ENCODE measurements at regions not wholly inside any gene's neighbourhood (a gene's known extent, or its start where the extent isn't known, plus 50 kb on each side); places are given as distances from the start of the nearest gene placed in this dataset.

- intact Hi-C loops (cut with DNase I, micrococcal nuclease), result no loop called here
- no peaks in the 10 kb centered on the region for H3K27me3 Mint-ChIP-seq
- H3K9me3 Mint-ChIP-seq, result no peaks in the 10 kb centered on the region
- Histone ChIP-seq H3K27me3 (ENCODE audit: control insufficient read depth in 1 of 2, insufficient read depth in 2 of 2, low read length in 2 of 2) (no peaks in the 10 kb centered on the region), H3K27ac (ENCODE audit: low read depth in 1 of 2, low read length in 2 of 2) (no peak overlapping the region), H3K4me1 (ENCODE audit: insufficient read depth, low read length) (no peaks in the 10 kb centered on the region), H3K4me3 (ENCODE audit: low read length) (no peak overlapping the region), H3K9me3 (ENCODE audit: control insufficient read depth in 1 of 2, insufficient read depth in 1 of 2, low read length in 2 of 2) (no peaks in the 10 kb centered on the region), H3K36me3 (ENCODE audit: insufficient read depth, low read length) (no peaks in the 10 kb centered on the region)
- H3K27ac Mint-ChIP-seq, result no peak overlapping the region
- TF ChIP-seq CTCF (IDR thresholded peaks at IDR 0.05), result no peak
- no peak for DNase-seq
- no peaks in the 10 kb centered on the region for H3K4me1 Mint-ChIP-seq (ENCODE audit: low read depth)
- no peak for ATAC-seq (ENCODE audit: poor library complexity)
- POLR2A ChIA-PET, result no interaction called here
- H3K36me3 Mint-ChIP-seq (ENCODE audit: low read depth), result no peaks in the 10 kb centered on the region
- H3K4me3 Mint-ChIP-seq, result no peak overlapping the region
- CTCF ChIA-PET, result no interaction called here
Observed at GRCh38 chr14:52188381-52188780, 79.1 kb upstream of the PTGDR start.

- H3K27ac Mint-ChIP-seq, result no peak overlapping the region
- H3K4me1 ChIP-seq (ENCODE audit: insufficient read depth, low read length), result no peaks in the 10 kb centered on the region
- ChIA-PET POLR2A (no interaction called here), CTCF (no interaction called here)
- no peak overlapping the region for H3K4me3 ChIP-seq (ENCODE audit: low read length)
- H3K4me3 Mint-ChIP-seq, result no peak overlapping the region
- intact Hi-C loops (cut with DNase I, micrococcal nuclease), result no loop called here
- DNase-seq (no peak), ATAC-seq (ENCODE audit: poor library complexity) (no peak)
- no peaks in the 10 kb centered on the region for H3K36me3 Mint-ChIP-seq (ENCODE audit: low read depth)
- H3K36me3 ChIP-seq (ENCODE audit: insufficient read depth, low read length), result no peaks in the 10 kb centered on the region
- H3K9me3 ChIP-seq (ENCODE audit: control insufficient read depth in 1 of 2, insufficient read depth in 1 of 2, low read length in 2 of 2), result peaks cover 0 to 8% of the 10 kb centered on the region in 2 experiments
- no peak overlapping the region for H3K27ac ChIP-seq (ENCODE audit: low read depth in 1 of 2, low read length in 2 of 2)
- H3K27me3 ChIP-seq (ENCODE audit: control insufficient read depth in 1 of 2, insufficient read depth in 2 of 2, low read length in 2 of 2), result no peaks in the 10 kb centered on the region
- no peaks in the 10 kb centered on the region for H3K27me3 Mint-ChIP-seq
- H3K9me3 Mint-ChIP-seq, result peaks cover 5% of the 10 kb centered on the region
- H3K4me1 Mint-ChIP-seq (ENCODE audit: low read depth), result no peaks in the 10 kb centered on the region
- no peak for TF ChIP-seq CTCF (IDR thresholded peaks at IDR 0.05)
Observed at GRCh38 chr14:52185178-52185577, 82.3 kb upstream of the PTGDR start.

GRCh38 chr14:52182853-52183252 lies 84.6 kb upstream of the PTGDR start:
- Histone ChIP-seq H3K27ac (ENCODE audit: low read depth in 1 of 2, low read length in 2 of 2) (no peak overlapping the region), H3K4me3 (ENCODE audit: low read length) (no peak overlapping the region), H3K27me3 (ENCODE audit: control insufficient read depth in 1 of 2, insufficient read depth in 2 of 2, low read length in 2 of 2) (no peaks in the 10 kb centered on the region), H3K9me3 (ENCODE audit: control insufficient read depth in 1 of 2, insufficient read depth in 1 of 2, low read length in 2 of 2) (peaks cover 0 to 8% of the 10 kb centered on the region in 2 experiments), H3K4me1 (ENCODE audit: insufficient read depth, low read length) (no peaks in the 10 kb centered on the region), H3K36me3 (ENCODE audit: insufficient read depth, low read length) (no peaks in the 10 kb centered on the region)
- Mint-ChIP-seq H3K27me3 (no peaks in the 10 kb centered on the region), H3K4me3 (no peak overlapping the region), H3K36me3 (ENCODE audit: low read depth) (no peaks in the 10 kb centered on the region), H3K27ac (no peak overlapping the region), H3K9me3 (peaks cover 5% of the 10 kb centered on the region), H3K4me1 (ENCODE audit: low read depth) (no peaks in the 10 kb centered on the region)
- ChIA-PET POLR2A (no interaction called here), CTCF (no interaction called here)
- ATAC-seq (ENCODE audit: poor library complexity) (no peak), DNase-seq (no peak)
- no peak for TF ChIP-seq CTCF (IDR thresholded peaks at IDR 0.05)
- intact Hi-C loops (cut with DNase I, micrococcal nuclease), result no loop called here

All from CD4-positive, alpha-beta T cell (primary cell).